Tongue (tissue), 1 donor: ENCODE measurements at regions not wholly inside any gene's neighbourhood (a gene's known extent, or its start where the extent isn't known, plus 50 kb on each side); places are given as distances from the start of the nearest gene placed in this dataset.
"Not testable (repeated sequence)": the region's sequence is repeated elsewhere in the genome, so short reads cannot be mapped to it uniquely, and the experiment has no call there.

Source experiments
- DNase-seq: peaks from one replicate; pipeline ENCODE4 v3.0.0-alpha.2; 2015

- DNase-seq: no peak
Measured at GRCh38 chr1:178607718-178608408, 95.0 kb downstream of the TEX35 start.

GRCh38 chr1:178609015-178609414, 96.1 kb downstream of the TEX35 start:
- no peak for DNase-seq

GRCh38 chr1:178610690-178611410, 97.9 kb downstream of the TEX35 start:
- DNase-seq: not testable (repeated sequence)

- DNase-seq: no peak
Measured at GRCh38 chr1:178612261-178612660, 99.4 kb downstream of the TEX35 start.

GRCh38 chr1:178613271-178613945, 100.5 kb downstream of the TEX35 start:
- no peak for DNase-seq

DNA sequence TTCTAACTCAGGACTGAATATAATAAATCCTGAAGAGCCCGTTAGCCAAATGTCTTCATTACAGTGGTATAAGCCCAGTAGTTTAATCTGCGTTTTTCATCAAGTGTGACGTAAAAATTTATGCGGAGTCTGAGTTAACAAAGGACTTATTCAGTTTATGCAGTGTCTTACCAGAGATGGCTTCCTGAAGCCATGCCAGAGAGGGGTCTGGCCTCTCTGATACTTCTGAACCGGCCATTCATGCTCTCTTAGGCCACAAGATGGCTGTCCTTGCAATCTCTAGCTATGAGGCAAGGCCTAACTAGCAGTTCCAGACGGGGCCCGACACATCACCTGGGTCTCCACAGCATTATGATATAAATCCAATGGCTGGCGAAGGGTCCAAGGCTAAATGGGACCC, 101.4 kb downstream of the TEX35 start:
- peak; percentile 20 for DNase-seq

DNA sequence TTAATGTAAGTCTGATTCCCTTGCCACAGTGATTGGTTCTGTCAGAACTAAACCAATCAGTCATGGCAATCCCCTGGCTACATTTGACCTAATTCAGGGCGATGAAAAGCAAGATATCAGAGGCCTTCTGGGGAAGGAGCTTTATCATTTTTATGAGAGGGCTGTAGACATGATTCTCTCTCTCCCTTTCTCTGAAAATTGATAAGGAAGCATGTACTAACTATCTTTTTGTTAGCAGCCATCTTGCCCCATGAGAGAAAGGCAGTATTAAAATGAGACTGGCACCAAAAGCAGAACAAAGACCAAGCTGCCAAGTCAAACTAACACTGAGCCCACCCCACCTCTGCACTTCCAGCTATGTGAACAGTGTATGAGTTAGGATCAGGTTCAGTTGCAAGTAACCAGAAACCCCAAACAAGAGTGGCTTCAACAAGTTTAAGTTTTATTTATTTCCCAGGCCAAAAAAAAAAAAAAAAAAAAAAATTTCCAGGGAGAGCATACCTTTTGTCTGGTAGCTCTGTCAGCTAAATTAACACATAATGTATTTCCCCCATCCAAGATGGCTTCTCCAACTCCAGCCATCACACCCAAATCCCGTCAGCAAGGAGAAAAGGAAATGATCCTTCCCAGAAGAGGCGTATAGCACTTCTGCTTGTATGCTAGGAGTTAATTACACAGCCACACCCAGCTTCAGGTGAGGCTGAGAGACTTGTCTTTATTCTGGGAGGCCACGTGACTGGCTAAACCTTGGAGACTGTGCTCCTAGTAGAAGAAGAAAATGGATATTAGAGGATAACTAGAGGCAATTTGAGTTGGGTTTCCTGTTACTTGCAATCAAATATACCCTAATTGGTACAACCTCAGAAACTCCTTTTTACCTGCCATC, 105.8 kb upstream of the RALGPS2 start:
- no peak for DNase-seq

GRCh38 chr1:178620584-178621475, 104.2 kb upstream of the RALGPS2 start:
- no peak for DNase-seq

- no peak for DNase-seq
Measured at GRCh38 chr1:178621822-178622221, 103.2 kb upstream of the RALGPS2 start.

- peak; percentile 53 for DNase-seq
Measured at GRCh38 chr1:178625695-178626094, 99.3 kb upstream of the RALGPS2 start.

GRCh38 chr1:178627037-178627436, 98.0 kb upstream of the RALGPS2 start:
- no peak for DNase-seq

- no peak for DNase-seq
Measured at GRCh38 chr1:178628637-178629251, 96.3 kb upstream of the RALGPS2 start.

DNA sequence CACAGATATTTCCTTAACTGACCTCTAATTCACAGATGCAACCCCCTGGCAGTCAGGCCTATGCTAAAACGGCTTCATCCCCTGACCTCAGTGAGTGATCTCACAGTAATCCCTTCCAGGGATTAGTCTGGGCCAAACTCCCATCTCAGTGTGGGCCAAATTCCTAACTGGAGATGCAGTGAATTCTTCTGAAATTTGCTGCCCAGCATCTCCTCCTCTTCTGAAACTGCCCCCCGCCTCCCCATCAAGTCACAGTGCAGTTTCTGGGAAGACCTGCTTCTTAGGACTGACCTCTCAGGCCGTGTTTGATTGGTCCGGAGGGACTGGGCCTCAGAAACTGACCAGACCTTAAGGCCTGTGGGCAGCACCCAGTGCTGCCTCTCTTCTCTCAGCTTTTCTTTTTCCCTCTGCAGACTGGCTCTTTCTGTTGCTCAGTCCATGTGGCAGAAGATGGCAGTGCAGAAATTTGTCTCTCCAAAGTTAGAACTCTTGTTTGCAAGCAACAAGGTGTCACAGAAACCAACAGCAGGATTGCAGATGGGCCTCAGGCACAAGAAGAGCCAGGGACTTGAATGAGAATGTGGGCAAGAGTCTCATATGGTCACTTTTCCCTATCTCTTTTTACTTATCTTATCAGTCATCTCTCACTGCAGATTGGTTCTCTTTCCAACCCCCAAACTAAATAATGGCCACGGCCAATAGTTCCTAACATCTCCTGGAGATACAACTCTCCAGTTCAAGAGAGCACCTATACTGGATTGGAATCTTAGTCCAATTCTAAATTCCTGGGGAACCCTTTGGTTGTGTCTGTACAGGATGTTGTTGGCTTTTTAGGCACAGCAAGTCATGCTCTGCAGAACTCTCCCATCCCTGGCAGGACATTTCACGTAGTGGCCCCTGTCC, 95.5 kb upstream of the RALGPS2 start:
- peak; percentile 38 for DNase-seq

GRCh38 chr1:178630417-178630816, 94.6 kb upstream of the RALGPS2 start:
- no peak for DNase-seq

GRCh38 chr1:178632653-178633052, 92.4 kb upstream of the RALGPS2 start:
- no peak for DNase-seq

DNA sequence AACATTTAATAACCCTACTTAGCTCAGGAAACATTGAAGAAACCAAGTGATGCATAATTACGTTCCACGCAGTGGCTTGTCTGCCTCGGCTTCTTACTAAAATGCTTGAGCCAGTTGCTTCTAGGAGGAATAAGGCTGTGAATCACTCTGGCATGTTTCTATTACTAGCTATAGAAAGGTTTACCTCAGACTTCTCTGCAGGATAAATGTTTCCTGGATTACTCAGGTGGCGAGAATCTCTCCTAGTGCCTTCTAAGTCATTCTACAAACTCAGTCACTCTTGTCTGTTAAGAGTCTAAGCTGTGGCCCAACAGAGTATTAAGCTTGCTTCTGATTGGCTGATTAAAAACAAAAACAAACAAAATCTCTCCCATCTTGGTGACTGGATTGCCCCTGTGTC, 92.0 kb upstream of the RALGPS2 start:
- DNase-seq: no peak

GRCh38 chr1:178634445-178634844, 90.6 kb upstream of the RALGPS2 start:
- DNase-seq: no peak

- DNase-seq: peak; percentile 74
Measured at GRCh38 chr1:178637841-178638240, 87.2 kb upstream of the RALGPS2 start.

GRCh38 chr1:178639326-178639725, 85.7 kb upstream of the RALGPS2 start:
- no peak for DNase-seq

DNA sequence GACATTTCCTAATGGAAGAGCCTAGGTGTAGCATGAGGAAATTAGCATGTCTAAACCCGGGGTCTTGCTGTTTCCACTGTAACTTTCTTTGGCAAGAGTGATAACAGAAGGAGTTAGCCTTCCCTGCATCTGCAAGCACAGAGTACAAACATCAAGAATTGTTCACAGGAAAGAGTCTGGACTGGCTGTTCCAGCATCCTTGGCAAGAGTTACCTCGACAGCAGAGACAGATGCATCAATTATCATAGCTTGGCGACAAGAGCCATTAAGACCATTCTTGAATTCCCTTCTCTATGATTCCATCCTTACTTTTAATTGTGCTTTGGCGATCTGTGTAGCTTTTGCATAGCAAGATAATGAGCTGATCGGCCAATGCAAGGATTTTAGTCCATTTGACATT, 82.8 kb upstream of the RALGPS2 start:
- DNase-seq: peak; percentile 63
